ENCODE measurements at regions not wholly inside any gene's neighbourhood (a gene's known extent, or its start where the extent isn't known, plus 50 kb on each side); places are given as distances from the start of the nearest gene placed in this dataset.

GRCh38 chr12:75748136-75748535 lies 236.7 kb upstream of the KRR1 start:
- Histone ChIP-seq H3K4me3 (no peak overlapping the region), H3K9me3 (no peaks in the 10 kb centered on the region), H3K4me1 (peaks cover 24% of the 10 kb centered on the region), H3K27ac (no peak overlapping the region), H3K27me3 (no peaks in the 10 kb centered on the region), H3K36me3 (replicated peaks in 1 of 2; ENCODE audit: insufficient read depth in 1 of 2, low read depth in 2 of 2) (no peaks in the 10 kb centered on the region)
- WGBS, 2 donors, result 83 to 89% methylated on average over 6 of the region's 6 CpGs
- DNase-seq (no peak), ATAC-seq (no peak)
- no peak for TF ChIP-seq POLR2A (IDR thresholded peaks at IDR 0.05)
- TF ChIP-seq, protein P1, sequence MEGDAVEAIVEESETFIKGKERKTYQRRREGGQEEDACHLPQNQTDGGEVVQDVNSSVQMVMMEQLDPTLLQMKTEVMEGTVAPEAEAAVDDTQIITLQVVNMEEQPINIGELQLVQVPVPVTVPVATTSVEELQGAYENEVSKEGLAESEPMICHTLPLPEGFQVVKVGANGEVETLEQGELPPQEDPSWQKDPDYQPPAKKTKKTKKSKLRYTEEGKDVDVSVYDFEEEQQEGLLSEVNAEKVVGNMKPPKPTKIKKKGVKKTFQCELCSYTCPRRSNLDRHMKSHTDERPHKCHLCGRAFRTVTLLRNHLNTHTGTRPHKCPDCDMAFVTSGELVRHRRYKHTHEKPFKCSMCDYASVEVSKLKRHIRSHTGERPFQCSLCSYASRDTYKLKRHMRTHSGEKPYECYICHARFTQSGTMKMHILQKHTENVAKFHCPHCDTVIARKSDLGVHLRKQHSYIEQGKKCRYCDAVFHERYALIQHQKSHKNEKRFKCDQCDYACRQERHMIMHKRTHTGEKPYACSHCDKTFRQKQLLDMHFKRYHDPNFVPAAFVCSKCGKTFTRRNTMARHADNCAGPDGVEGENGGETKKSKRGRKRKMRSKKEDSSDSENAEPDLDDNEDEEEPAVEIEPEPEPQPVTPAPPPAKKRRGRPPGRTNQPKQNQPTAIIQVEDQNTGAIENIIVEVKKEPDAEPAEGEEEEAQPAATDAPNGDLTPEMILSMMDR (IDR thresholded peaks at IDR 0.05), result no peak
- intact Hi-C loops (cut with DNase I), result no loop called here

DNA sequence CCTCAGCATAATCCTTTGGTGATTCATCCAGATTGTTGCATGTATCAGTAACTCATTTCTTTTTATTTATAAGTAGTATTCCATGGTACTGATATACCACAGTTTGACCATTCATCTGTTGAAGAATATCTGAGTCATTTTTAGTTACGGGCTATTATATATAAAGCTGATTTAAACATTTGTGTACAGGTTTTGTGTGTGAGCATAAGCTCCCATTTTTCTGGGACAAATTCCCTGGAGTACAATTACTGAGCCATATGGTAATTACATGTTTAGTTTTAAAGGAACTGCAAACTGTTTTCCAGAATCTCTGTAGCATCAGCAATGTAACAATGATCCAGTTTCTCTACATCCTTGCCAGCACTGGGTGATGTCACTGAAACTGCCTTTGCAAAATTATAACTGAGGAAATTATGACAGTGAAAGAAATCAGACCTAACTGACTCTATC lies 236.2 kb upstream of the KRR1 start:
- no peaks in the 10 kb centered on the region for H3K36me3 ChIP-seq (replicated peaks in 1 of 2; ENCODE audit: insufficient read depth in 1 of 2, low read depth in 2 of 2)
- WGBS, 2 donors, result 83 to 94% methylated on average over 1 of the region's 1 CpG
- H3K4me1 ChIP-seq, result peaks cover 24% of the 10 kb centered on the region
- no peaks in the 10 kb centered on the region for H3K27me3 ChIP-seq
- intact Hi-C loops (cut with DNase I), result no loop called here
- DNase-seq (no peak), ATAC-seq (no peak)
- no peaks in the 10 kb centered on the region for H3K9me3 ChIP-seq
- H3K4me3 ChIP-seq, result no peak overlapping the region
- TF ChIP-seq, protein P1 (IDR thresholded peaks at IDR 0.05), result no peak
- TF ChIP-seq POLR2A (IDR thresholded peaks at IDR 0.05), result no peak
- no peak overlapping the region for H3K27ac ChIP-seq

DNA sequence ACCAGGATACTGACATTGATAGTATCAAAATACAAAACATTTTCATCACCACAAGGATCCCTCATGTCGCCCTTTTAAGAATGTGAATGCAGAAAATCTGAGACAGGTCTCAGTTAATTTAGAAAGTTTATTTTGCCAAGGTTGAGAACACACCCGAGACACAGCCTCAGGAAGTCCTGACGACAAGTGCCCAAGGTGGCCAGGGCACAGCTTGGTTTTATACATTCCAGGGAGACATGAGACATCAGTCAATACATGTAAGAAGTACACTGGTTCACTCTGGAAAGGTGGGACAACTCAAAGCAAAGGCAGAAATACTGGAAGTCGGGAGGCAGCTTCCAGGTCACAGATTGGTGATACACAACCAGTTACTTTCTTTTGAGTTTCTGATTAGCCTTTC lies 235.2 kb upstream of the KRR1 start:
- Histone ChIP-seq H3K27ac (no peak overlapping the region), H3K4me3 (no peak overlapping the region), H3K4me1 (peaks cover 18% of the 10 kb centered on the region), H3K36me3 (replicated peaks in 1 of 2; ENCODE audit: insufficient read depth in 1 of 2, low read depth in 2 of 2) (no peaks in the 10 kb centered on the region), H3K9me3 (no peaks in the 10 kb centered on the region), H3K27me3 (no peaks in the 10 kb centered on the region)
- ATAC-seq (no peak), DNase-seq (no peak)
- intact Hi-C loops (cut with DNase I), result no loop called here
- 90 to 97% methylated on average over 4 of the region's 4 CpGs for WGBS, 2 donors
- TF ChIP-seq, protein P1 (IDR thresholded peaks at IDR 0.05), result no peak
- TF ChIP-seq POLR2A (IDR thresholded peaks at IDR 0.05), result no peak

DNA sequence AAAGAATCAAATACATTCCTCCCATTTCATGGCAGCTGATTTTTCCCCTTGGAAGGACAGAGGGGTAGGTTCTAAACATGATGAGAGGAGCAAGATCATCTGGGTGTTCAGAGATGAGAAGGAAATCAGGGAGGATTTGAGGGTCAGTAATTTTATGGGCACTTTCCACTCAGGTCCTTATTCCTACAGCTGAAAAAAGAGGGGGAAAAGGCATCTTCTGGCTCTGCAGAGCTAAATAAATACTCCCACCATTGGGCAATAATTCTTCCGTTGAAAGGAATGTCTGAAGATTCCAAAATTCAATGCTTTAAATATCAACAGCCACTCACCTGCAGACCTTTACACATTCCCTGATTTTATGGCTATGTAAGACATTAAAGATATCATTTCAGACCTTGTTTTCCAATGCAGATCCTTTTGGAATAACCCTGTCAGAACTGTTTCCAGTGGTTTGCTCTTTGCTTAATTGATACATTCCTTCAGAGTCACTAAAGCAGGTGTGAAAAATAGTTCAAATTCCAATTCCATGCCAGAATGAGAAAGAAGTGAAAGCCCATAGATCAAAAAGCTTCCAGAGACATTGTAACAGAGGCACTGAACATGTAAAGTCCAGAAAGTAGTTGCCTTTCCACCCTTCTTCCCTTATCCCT lies 233.3 kb upstream of the KRR1 start:
- Histone ChIP-seq H3K36me3 (replicated peaks in 1 of 2; ENCODE audit: insufficient read depth in 1 of 2, low read depth in 2 of 2) (no peaks in the 10 kb centered on the region), H3K4me3 (no peak overlapping the region), H3K9me3 (no peaks in the 10 kb centered on the region), H3K4me1 (peaks cover 8% of the 10 kb centered on the region), H3K27me3 (no peaks in the 10 kb centered on the region), H3K27ac (no peak overlapping the region)
- 35 to 69% methylated on average over 1 of the region's 1 CpG for WGBS, 2 donors
- ATAC-seq (peak; percentile 30), DNase-seq (no peak)
- intact Hi-C loops (cut with DNase I), result no loop called here
- TF ChIP-seq, protein P1 (IDR thresholded peaks at IDR 0.05), result no peak
- no peak for TF ChIP-seq POLR2A (IDR thresholded peaks at IDR 0.05)

DNA sequence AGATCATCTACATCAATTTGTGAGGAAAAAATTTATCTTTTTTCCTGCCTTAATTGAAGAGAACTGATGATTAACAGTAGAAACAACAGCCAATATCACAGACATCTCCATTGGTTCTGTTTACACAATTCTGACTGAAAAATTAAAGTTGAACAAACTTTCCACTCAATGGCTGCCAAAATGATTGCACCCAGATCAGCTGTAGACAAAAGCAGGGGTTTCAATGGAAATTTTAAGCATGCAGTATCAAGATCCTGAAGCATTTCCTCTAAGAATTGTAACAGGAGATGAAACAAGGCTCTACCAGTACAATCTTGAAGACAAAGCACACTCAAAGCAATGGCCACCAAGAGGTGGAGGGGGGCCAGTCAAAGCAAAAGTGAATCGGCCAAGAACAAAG lies 231.6 kb upstream of the KRR1 start:
- no peak for TF ChIP-seq POLR2A (IDR thresholded peaks at IDR 0.05)
- TF ChIP-seq, protein P1 (IDR thresholded peaks at IDR 0.05), result no peak
- peaks cover 8% of the 10 kb centered on the region for H3K4me1 ChIP-seq
- WGBS, 2 donors, result 91 to 94% methylated on average over 1 of the region's 1 CpG
- DNase-seq (no peak), ATAC-seq (no peak)
- H3K27me3 ChIP-seq, result no peaks in the 10 kb centered on the region
- intact Hi-C loops (cut with DNase I), result no loop called here
- H3K27ac ChIP-seq, result no peak overlapping the region
- no peaks in the 10 kb centered on the region for H3K36me3 ChIP-seq (replicated peaks in 1 of 2; ENCODE audit: insufficient read depth in 1 of 2, low read depth in 2 of 2)
- H3K9me3 ChIP-seq, result no peaks in the 10 kb centered on the region
- H3K4me3 ChIP-seq, result no peak overlapping the region

Data from body of pancreas (tissue), 4 donors.